Endothelial cell of umbilical vein (primary cell): ENCODE measurements at regions not wholly inside any gene's neighbourhood (a gene's known extent, or its start where the extent isn't known, plus 50 kb on each side); places are given as distances from the start of the nearest gene placed in this dataset.

Experiments used
- BruUV-seq: library from RNA; stranded (reverse); fragments of 400-500 nt; replicated peaks from 2 replicates; lab custom pipeline; 2021; lab: Mats Ljungman, UMichigan
- CTCF ChIA-PET: fragments of 300-600, 350-600 bp; sonication (Branson Sonifier 250); formaldehyde crosslinking; loops from one replicate; lab custom pipeline; 2021; ENCODE audit warnings: antibody characterized with exemption, inconsistent platforms; lab: Charles Lee
- POLR2A ChIA-PET: fragments of 300-600, 350-600 bp; sonication (Branson Sonifier 250); formaldehyde crosslinking; loops from one replicate; lab custom pipeline; 2021; ENCODE audit warnings: antibody characterized with exemption, inconsistent platforms; lab: Charles Lee
- DNase-seq: peaks from one replicate; pipeline ENCODE4 v3.0.0-alpha.2; 2011; ENCODE audit warnings: low read depth, low spot score
- FAIRE-seq: peaks from 2 replicates; lab custom pipeline; 2011; peaks lifted over from hg19 to GRCh38; lab: Jason Lieb, UNC
- H2AFZ ChIP-seq: 2 replicates; pipeline ENCODE4 v1.6.0; 2012; ENCODE audit warnings: low read depth, low read length, control low read depth, inconsistent platforms
- H3K27ac ChIP-seq: 2 replicates; pipeline ENCODE4 v1.5.1; 2011; ENCODE audit warnings: low read depth, mild to moderate bottlenecking, control low read depth, low read length, moderate library complexity; ENCODE audit not compliant: insufficient read depth
- H3K27me3 ChIP-seq, 2 experiments: 2 replicates each; pipeline versions ENCODE4 v1.6.0 to v1.6.1; 2011; ENCODE audit warnings: low read length in 2 of 2, mixed read lengths in 1 of 2; ENCODE audit not compliant: control insufficient read depth in 2 of 2, insufficient read depth in 2 of 2
- H3K36me3 ChIP-seq, 2 experiments: 2 replicates in 1 of 2; 3 replicates in 1 of 2; pipeline ENCODE4 v1.5.1; 2011; ENCODE audit warnings: low read length in 2 of 2, mild to moderate bottlenecking in 1 of 2, moderate library complexity in 1 of 2; ENCODE audit not compliant: control insufficient read depth in 2 of 2, insufficient read depth in 2 of 2; ENCODE audit errors: extremely low read depth in 1 of 2
- H3K4me1 ChIP-seq: 3 replicates; pipeline ENCODE4 v1.5.1; 2011; ENCODE audit warnings: mild to moderate bottlenecking, low read length; ENCODE audit not compliant: control insufficient read depth, insufficient read depth; ENCODE audit errors: extremely low read depth
- H3K4me2 ChIP-seq: 2 replicates; pipeline ENCODE4 v1.6.1; 2011; ENCODE audit warnings: low read length, control low read depth, mixed read lengths; ENCODE audit not compliant: insufficient read depth
- H3K4me3 ChIP-seq, 3 experiments: fragments of 200-600 bp in 1 of 3; sonication (generic), shearing (Covaris generic) in 1 of 3; replicated peaks in 1 of 3; 2 replicates each; pipeline ENCODE4 v1.5.1; 2011 to 2016; ENCODE audit warnings: control low read depth in 3 of 3, low read length in 3 of 3, mild to moderate bottlenecking in 2 of 3, inconsistent platforms in 1 of 3, low read depth in 1 of 3, moderate library complexity in 1 of 3; ENCODE audit not compliant: insufficient read depth in 1 of 3
- H3K79me2 ChIP-seq: 2 replicates; pipeline ENCODE4 v1.6.0; 2012; ENCODE audit warnings: low read length, inconsistent platforms; ENCODE audit not compliant: control insufficient read depth, insufficient read depth
- H3K9ac ChIP-seq: replicated peaks from 2 replicates; pipeline ENCODE3; 2011; ENCODE audit warnings: low read length, control low read depth; ENCODE audit not compliant: insufficient read depth; ENCODE audit errors: extremely low read depth
- H3K9me1 ChIP-seq: replicated peaks from 3 replicates; pipeline ENCODE4 v1.6.0; 2011; ENCODE audit warnings: mild to moderate bottlenecking, low read length; ENCODE audit not compliant: control insufficient read depth, insufficient read depth; ENCODE audit errors: extremely low read depth
- H3K9me3 ChIP-seq: replicated peaks from 2 replicates; pipeline ENCODE4 v1.5.1; 2012; ENCODE audit warnings: low read length, inconsistent platforms; ENCODE audit not compliant: control insufficient read depth, insufficient read depth
- H4K20me1 ChIP-seq: replicated peaks from 2 replicates; pipeline ENCODE3; 2011; ENCODE audit warnings: mild to moderate bottlenecking, low read length; ENCODE audit not compliant: control insufficient read depth, insufficient read depth; ENCODE audit errors: extremely low read depth
- EZH2 ChIP-seq: IDR thresholded peaks from 2 replicates; pipeline ENCODE4 v1.6.1; 2012; ENCODE audit warnings: borderline replicate concordance, low read depth, mild to moderate bottlenecking, moderate library complexity, low read length, inconsistent platforms; ENCODE audit not compliant: severe bottlenecking
- FOS ChIP-seq: IDR thresholded peaks from 2 replicates; pipeline ENCODE4 v1.6.1; 2011; ENCODE audit warnings: mild to moderate bottlenecking, low read length, moderate library complexity, borderline replicate concordance; ENCODE audit not compliant: insufficient read depth
- GATA2 ChIP-seq: IDR thresholded peaks from 2 replicates; pipeline ENCODE4 v1.7.0; 2011; ENCODE audit warnings: low read depth, mild to moderate bottlenecking, moderate library complexity, mixed read lengths, low read length; ENCODE audit not compliant: insufficient read length, insufficient read depth
- JUN ChIP-seq: IDR thresholded peaks from 2 replicates; pipeline ENCODE4 v1.6.1; 2011; ENCODE audit warnings: borderline replicate concordance, low read depth; ENCODE audit not compliant: insufficient read length, insufficient read depth
- MYC ChIP-seq: IDR thresholded peaks from one replicate; pipeline ENCODE4 v1.6.1; 2011; ENCODE audit warnings: mild to moderate bottlenecking, low read depth, low read length
- POLR2A ChIP-seq: IDR thresholded peaks from 2 replicates; pipeline ENCODE4 v1.6.1; 2012; ENCODE audit warnings: low read depth, mild to moderate bottlenecking, control low read depth, low read length
- POLR2AphosphoS5 ChIP-seq: IDR thresholded peaks from 2 replicates; pipeline ENCODE4 v1.6.1; 2012; ENCODE audit warnings: low read depth, mild to moderate bottlenecking, control low read depth, low read length, moderate library complexity; ENCODE audit not compliant: insufficient read depth
- dilution Hi-C: fragments of 300-500 bp; cut with MboI; formaldehyde crosslinking; loops from one replicate; pipeline ENCODE4 v1.15.0; 2019; ENCODE audit warnings: low sequenced_read_pairs; ENCODE audit not compliant: extremely low pct_ligation_motif_present
- intact Hi-C: fragments of 100-400 bp; cut with micrococcal nuclease; formaldehyde crosslinking; loops from one replicate; pipeline ENCODE4 v1.10.0; 2022
- TF ChIP-seq, protein P1 (sequence below), 2 donors: IDR thresholded peaks; 1 replicate in 1 of 2; 2 replicates in 1 of 2; pipeline ENCODE4 v1.5.1; 2011; ENCODE audit warnings: low read length in 2 of 2, mild to moderate bottlenecking in 2 of 2, moderate library complexity in 2 of 2, control low read depth in 1 of 2, inconsistent platforms in 1 of 2, low read depth in 1 of 2; ENCODE audit not compliant: insufficient read depth in 1 of 2; ENCODE audit errors: extremely low read depth in 1 of 2
- TF ChIP-seq, protein P2 (sequence below): IDR thresholded peaks from 2 replicates; pipeline ENCODE4 v1.6.1; 2011; ENCODE audit not compliant: insufficient read depth, insufficient read length

DNA sequence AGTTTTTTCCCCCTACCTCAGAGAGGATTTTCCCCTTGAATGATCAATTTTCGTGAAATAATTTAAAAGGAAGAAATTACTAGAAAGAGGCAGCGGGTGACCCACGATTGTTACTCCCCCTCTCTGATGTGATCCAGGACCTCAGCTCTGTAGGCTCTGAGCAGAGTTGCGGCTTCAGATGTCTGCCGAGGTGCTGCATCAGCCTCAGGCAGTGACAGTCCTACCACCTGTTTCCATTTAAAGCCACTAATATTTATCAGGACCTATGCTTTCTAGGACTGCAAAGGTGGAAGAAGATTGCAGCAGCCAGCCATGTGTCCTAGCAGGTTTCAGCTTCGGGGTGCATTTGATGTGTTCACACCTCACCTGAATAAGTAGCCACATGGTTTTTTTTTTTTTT is 294.8 kb upstream of the C2CD4B start:
- intact Hi-C loops: no loop called here
- ChIA-PET POLR2A (no interaction called here), CTCF (no interaction called here)
- Histone ChIP-seq H3K9me1 (no peaks in the 10 kb centered on the region), H4K20me1 (no peaks in the 10 kb centered on the region), H3K4me2 (no peak overlapping the region), H3K4me3 (no peak overlapping the region), H2AFZ (no peak overlapping the region), H3K27ac (no peak overlapping the region), H3K4me1 (no peaks in the 10 kb centered on the region), H3K79me2 (no peaks in the 10 kb centered on the region), H3K9me3 (no peaks in the 10 kb centered on the region), H3K27me3 (peaks cover 0 to 3% of the 10 kb centered on the region in 2 experiments), H3K36me3 (no peaks in the 10 kb centered on the region), H3K9ac (no peak overlapping the region)
- no peak for DNase-seq
- FAIRE-seq: no peak
- BruUV-seq: no TSS peak
- dilution Hi-C loops: no loop called here
- no peak for TF ChIP-seq EZH2
- TF ChIP-seq MYC: no peak
- TF ChIP-seq FOS: no peak
- TF ChIP-seq GATA2: no peak
- TF ChIP-seq, protein P1, sequence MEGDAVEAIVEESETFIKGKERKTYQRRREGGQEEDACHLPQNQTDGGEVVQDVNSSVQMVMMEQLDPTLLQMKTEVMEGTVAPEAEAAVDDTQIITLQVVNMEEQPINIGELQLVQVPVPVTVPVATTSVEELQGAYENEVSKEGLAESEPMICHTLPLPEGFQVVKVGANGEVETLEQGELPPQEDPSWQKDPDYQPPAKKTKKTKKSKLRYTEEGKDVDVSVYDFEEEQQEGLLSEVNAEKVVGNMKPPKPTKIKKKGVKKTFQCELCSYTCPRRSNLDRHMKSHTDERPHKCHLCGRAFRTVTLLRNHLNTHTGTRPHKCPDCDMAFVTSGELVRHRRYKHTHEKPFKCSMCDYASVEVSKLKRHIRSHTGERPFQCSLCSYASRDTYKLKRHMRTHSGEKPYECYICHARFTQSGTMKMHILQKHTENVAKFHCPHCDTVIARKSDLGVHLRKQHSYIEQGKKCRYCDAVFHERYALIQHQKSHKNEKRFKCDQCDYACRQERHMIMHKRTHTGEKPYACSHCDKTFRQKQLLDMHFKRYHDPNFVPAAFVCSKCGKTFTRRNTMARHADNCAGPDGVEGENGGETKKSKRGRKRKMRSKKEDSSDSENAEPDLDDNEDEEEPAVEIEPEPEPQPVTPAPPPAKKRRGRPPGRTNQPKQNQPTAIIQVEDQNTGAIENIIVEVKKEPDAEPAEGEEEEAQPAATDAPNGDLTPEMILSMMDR (IDR thresholded peaks at IDR 0.05; ENCODE audit: extremely low read depth in 1 of 2, insufficient read depth in 1 of 2, low read depth in 1 of 2, low read length in 2 of 2): no peak
- TF ChIP-seq JUN: no peak
- no peak for TF ChIP-seq POLR2A
- TF ChIP-seq, protein P2, sequence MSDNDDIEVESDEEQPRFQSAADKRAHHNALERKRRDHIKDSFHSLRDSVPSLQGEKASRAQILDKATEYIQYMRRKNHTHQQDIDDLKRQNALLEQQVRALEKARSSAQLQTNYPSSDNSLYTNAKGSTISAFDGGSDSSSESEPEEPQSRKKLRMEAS: no peak
- TF ChIP-seq POLR2AphosphoS5: no peak
